ENCODE measurements at regions not wholly inside any gene's neighbourhood (a gene's known extent, or its start where the extent isn't known, plus 50 kb on each side); places are given as distances from the start of the nearest gene placed in this dataset.

GRCh38 chr9:71329873-71330272 is 208.5 kb upstream of the TRPM3 start:
- DNase-seq (ENCODE audit: extremely low read depth, insufficient read length) = no peak
- TF ChIP-seq CTCF (IDR thresholded peaks at IDR 0.05; ENCODE audit: insufficient read depth, low read length, poor library complexity, severe bottlenecking) = no peak
- Histone ChIP-seq H3K4me3 (replicated peaks; ENCODE audit: low read depth, low read length) (no peak overlapping the region), H3K36me3 (ENCODE audit: control insufficient read depth, insufficient read depth, low read length) (no peaks in the 10 kb centered on the region), H3K27me3 (replicated peaks; ENCODE audit: control insufficient read depth, insufficient read depth, low read length) (no peaks in the 10 kb centered on the region)

GRCh38 chr9:71326360-71326759 is 204.9 kb upstream of the TRPM3 start:
- H3K4me3 ChIP-seq (replicated peaks; ENCODE audit: low read depth, low read length) = no peak overlapping the region
- no peaks in the 10 kb centered on the region for H3K36me3 ChIP-seq (ENCODE audit: control insufficient read depth, insufficient read depth, low read length)
- no peak for DNase-seq (ENCODE audit: extremely low read depth, insufficient read length)
- no peaks in the 10 kb centered on the region for H3K27me3 ChIP-seq (replicated peaks; ENCODE audit: control insufficient read depth, insufficient read depth, low read length)
- no peak for TF ChIP-seq CTCF (IDR thresholded peaks at IDR 0.05; ENCODE audit: insufficient read depth, low read length, poor library complexity, severe bottlenecking)

GRCh38 chr9:71323357-71323756 is 201.9 kb upstream of the TRPM3 start:
- no peaks in the 10 kb centered on the region for H3K27me3 ChIP-seq (replicated peaks; ENCODE audit: control insufficient read depth, insufficient read depth, low read length)
- DNase-seq (ENCODE audit: extremely low read depth, insufficient read length) = no peak
- no peak overlapping the region for H3K4me3 ChIP-seq (replicated peaks; ENCODE audit: low read depth, low read length)
- H3K36me3 ChIP-seq (ENCODE audit: control insufficient read depth, insufficient read depth, low read length) = no peaks in the 10 kb centered on the region
- TF ChIP-seq CTCF (IDR thresholded peaks at IDR 0.05; ENCODE audit: insufficient read depth, low read length, poor library complexity, severe bottlenecking) = no peak

GRCh38 chr9:71322311-71322710 is 200.9 kb upstream of the TRPM3 start:
- DNase-seq (ENCODE audit: extremely low read depth, insufficient read length) = no peak
- Histone ChIP-seq H3K27me3 (replicated peaks; ENCODE audit: control insufficient read depth, insufficient read depth, low read length) (no peaks in the 10 kb centered on the region), H3K36me3 (ENCODE audit: control insufficient read depth, insufficient read depth, low read length) (no peaks in the 10 kb centered on the region), H3K4me3 (replicated peaks; ENCODE audit: low read depth, low read length) (no peak overlapping the region)
- TF ChIP-seq CTCF (IDR thresholded peaks at IDR 0.05; ENCODE audit: insufficient read depth, low read length, poor library complexity, severe bottlenecking) = no peak

GRCh38 chr9:71308454-71308853 is 187.0 kb upstream of the TRPM3 start:
- Histone ChIP-seq H3K4me3 (replicated peaks; ENCODE audit: low read depth, low read length) (no peak overlapping the region), H3K27me3 (replicated peaks; ENCODE audit: control insufficient read depth, insufficient read depth, low read length) (no peaks in the 10 kb centered on the region), H3K36me3 (ENCODE audit: control insufficient read depth, insufficient read depth, low read length) (no peaks in the 10 kb centered on the region)
- no peak for TF ChIP-seq CTCF (IDR thresholded peaks at IDR 0.05; ENCODE audit: insufficient read depth, low read length, poor library complexity, severe bottlenecking)
- peak; percentile 25 for DNase-seq (ENCODE audit: extremely low read depth, insufficient read length)

GRCh38 chr9:71306134-71306533 is 184.7 kb upstream of the TRPM3 start:
- H3K4me3 ChIP-seq (replicated peaks; ENCODE audit: low read depth, low read length) = no peak overlapping the region
- H3K27me3 ChIP-seq (replicated peaks; ENCODE audit: control insufficient read depth, insufficient read depth, low read length) = no peaks in the 10 kb centered on the region
- DNase-seq (ENCODE audit: extremely low read depth, insufficient read length) = no peak
- H3K36me3 ChIP-seq (ENCODE audit: control insufficient read depth, insufficient read depth, low read length) = no peaks in the 10 kb centered on the region
- no peak for TF ChIP-seq CTCF (IDR thresholded peaks at IDR 0.05; ENCODE audit: insufficient read depth, low read length, poor library complexity, severe bottlenecking)

All from GM06990 (cell line).